ENCODE measurements at regions not wholly inside any gene's neighbourhood (a gene's known extent, or its start where the extent isn't known, plus 50 kb on each side); places are given as distances from the start of the nearest gene placed in this dataset.
A peak's percentile ranks its signal among the peaks of the same experiment; 100 is the strongest.

DNA sequence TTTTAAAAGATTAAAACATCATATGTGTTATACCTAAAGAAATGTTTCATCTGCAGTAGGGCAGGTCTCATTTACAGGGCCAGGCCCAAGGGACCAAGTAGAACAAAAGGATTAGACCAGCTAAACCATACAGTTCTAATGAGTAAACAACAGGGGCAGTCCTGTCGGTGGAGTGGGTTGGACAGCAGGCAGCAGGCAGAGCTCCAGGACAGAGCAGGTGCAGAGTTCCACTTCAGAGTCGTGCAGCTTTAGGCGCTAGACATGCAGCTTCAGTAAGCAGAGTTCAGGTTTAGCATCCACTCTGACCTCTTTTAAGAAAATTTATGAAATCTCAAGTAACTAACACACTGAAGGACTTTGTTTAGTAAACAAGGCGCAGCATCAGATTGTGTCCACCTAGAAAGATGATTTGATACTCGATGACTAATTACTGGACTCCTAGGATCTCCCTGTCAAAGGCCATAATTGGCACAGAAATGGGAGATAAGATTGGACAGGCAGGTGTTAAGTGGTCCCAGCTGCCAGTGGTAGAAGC lies 487.7 kb upstream of the INTU start:
- DNase-seq, result peak; percentile 93 to 96

DNA sequence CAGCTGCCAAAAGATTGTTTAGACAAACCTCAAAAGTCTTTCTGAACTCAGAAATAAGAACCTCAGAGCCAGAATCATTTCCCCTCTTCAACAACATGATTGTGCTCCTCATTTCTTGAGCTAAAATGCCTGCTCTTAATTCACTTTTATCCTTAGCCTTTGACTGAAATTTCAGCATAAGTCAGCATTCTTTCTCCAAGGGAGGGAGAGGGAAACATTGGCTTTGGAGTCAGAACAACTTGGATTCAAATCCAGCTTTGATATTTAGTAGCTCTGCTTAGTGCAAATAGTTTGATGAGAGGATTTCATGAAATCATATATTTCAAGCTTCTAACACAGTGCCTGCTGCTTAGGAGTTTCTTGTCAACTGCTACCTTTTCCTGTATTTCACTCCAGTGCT lies 484.6 kb upstream of the INTU start:
- DNase-seq, result no peak

DNA sequence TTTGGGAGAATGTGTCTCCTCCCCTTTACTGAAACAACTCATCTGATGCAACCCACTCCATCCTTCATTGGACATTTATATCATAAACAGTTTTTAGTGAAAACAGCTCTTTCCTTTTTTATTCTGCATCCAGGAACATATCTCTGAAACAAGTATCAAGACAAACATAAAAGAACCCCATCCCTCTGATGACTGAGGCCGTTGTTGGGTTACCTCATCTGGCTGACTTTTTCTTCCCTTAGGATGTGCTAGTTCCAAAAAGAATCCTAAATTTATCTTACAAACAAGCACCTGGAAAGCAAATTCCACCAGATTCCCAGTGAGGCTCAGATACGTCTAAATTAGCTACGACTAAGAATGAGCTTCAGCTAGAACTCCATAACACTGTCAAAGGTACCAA lies 483.7 kb upstream of the INTU start:
- no peak for DNase-seq

DNA sequence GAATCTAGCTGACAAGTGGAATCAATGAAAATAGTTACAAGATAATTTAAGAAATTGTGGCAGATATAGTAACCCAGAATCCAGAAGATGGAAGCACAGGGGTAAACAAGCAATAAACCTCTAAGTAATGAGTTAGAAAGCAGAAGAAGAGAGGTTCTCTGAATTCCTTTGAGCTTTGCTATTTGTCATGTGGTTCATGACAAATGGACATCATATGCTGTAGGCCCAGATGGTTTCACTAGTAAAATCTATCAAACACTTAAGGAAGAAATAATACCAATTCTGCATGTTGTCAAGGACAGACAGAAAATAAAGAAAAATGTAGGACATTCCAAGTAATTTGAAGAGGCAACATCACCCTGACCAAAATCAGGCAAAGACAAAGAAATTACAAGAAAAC lies 480.8 kb upstream of the INTU start:
- no peak for DNase-seq

DNA sequence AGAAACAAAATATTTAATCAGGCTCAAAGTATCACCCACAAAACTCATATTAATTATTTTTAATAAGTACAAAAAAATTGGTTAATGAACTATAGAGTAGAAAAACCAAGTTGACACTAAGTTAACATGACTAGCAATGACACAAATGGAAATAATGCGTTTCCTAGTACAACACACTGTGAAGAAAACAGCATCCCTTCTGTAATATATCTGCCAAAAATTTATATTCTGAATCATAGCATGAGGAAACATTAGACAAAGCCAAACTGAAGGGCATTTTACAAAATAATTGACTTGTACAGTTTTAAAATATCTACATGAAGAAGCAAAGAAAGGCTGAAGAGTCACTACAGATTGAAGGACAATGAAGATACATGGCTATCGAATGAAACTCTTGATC lies 477.6 kb upstream of the INTU start:
- no peak for DNase-seq

DNA sequence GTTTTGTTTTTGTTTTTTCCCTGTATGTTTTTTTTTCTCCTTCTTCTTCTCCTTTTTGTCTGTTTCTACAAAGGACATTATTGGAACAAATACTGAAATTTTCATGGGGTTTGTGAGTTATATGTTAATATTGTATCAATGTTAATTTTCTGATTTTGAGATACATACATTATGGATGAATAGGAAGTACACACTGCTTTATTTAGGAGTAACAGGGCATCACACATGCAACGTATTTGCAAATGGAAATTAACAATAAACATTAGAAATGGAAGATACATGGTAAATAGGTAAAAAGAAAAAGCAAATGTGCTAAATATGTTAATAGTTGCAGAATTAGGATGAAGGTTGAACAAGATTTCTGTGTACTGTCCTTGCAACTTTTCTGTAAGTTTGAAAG lies 477.2 kb upstream of the INTU start:
- DNase-seq, result no peak

DNA sequence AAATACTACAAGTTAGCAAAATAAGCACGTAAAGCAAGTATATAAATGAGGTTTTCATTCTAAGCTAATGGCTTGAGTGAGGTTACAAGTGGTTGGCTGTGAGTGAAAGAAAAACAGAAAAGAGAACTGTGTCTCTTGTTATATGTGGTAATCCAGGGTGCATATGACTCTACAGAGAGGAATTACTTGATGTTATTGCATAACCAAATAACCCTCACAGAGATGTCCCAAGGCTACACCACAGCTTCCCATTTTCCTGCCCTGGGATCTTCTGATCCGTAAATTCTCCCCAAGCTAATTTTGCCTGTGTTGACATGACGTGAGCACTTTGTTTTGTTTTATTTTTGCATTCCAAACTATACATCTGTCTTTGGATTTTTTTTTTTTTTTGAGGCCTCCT lies 470.0 kb upstream of the INTU start:
- DNase-seq, result no peak

DNA sequence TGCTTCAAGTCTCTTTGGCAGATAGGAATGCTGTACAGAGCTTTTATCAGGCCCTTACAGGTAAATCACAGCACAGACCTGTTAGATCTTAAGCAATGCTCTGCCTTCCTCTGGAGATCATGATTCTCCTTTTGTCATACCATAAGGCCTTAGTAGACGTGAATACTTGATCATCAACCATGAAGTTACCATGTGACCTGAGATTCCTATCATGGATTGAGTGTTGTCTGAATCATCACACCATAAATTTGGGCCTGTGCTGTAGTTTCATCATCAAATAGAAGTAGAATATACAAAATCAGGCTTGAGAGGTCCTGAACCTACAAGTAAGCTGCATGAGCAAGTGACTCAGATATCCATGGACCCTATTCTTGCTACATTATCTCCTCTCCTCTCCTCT lies 466.8 kb upstream of the INTU start:
- no peak for DNase-seq

DNA sequence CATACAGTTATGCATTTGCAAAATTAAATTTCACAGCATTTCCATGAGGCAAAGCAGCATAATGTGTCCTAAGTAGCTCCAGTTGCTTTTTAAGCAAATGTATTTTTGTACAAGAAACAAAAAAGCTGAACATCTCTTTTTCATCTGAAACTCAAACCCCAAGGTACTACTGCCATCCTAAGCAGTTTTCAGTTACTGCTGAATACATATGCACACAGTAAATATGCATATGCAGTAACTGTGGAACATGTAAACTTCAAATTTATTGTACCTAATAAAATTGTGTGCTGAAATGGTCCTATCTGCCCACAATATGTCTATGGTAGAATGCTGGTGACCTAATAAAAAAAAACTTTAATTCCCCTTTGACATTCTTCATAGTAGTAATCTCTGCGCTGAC lies 458.6 kb upstream of the INTU start:
- DNase-seq, result no peak

DNA sequence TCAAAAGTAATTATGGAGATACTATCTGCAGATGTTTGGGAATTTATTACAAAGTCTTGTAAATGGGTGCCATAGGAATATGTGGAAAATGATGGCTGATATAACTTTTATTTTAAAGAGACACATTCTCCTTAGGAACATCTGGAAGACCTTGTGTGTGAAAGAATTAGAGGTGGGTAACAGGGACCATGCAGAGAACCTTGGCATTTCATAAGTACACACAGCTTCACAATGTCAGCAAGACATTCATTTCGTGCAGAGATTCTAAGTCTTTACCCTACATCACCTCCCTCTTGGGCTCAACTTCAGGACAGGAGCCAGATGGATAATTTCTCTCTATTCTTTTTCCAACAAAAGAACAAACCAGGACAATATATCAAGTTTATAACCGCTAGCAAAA lies 458.1 kb upstream of the INTU start:
- no peak for DNase-seq

DNA sequence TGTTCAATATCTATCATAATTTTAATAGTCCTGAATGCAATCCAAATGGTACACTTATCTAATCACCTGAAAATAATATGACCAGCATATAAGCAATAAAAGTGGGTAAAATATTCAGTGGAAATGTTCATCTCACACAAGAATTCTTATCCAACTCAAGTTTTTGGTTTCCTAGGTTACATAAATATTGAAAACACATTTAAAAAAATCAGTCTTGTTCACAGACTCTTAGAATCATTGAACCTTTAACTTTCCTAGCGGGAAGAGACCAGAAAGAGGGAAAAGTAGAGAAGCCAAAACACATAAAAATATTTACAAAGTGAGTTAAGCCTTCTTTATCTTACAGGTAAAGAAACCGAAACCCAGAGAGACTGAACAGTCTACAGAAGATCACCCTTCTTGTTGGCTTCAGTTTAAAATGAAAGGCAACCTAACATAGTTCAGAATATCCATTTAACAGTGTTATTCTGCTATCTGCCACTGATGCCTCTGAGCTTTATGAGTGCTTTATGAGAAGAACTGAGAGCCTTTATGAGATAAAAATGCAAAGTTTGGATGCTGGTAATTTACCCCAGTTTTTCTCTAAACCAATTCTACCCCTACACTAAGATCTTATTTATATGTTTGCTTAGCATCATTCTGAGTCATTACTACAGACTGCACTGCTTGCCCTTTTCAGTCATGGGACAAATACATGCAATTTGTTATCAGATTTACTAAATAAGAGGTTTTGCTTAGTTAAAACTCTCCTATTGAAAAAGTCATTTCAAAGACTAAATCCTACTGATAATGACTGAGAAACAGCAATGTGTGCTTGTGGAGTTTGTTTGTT lies 453.3 kb upstream of the INTU start:
- no peak for DNase-seq

DNA sequence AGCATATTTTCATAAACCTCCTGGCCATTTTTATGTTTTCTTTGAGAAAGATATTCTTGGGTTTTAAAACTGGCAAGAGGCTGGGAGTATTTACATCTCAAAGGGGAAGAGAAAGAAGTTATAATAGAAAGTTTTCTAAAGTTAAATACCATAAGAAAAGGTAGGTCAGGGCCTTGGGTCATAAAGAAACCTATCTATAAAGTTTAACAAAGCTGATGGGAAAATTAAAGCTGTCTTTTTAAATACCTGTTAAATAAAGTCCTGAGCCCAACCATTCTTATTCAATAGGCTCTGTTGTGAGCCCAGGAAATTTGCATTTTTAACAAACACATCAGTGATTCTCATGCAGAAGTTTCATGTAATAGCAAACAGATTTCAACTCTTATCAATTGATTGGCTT lies 451.8 kb upstream of the INTU start:
- DNase-seq, result no peak

DNA sequence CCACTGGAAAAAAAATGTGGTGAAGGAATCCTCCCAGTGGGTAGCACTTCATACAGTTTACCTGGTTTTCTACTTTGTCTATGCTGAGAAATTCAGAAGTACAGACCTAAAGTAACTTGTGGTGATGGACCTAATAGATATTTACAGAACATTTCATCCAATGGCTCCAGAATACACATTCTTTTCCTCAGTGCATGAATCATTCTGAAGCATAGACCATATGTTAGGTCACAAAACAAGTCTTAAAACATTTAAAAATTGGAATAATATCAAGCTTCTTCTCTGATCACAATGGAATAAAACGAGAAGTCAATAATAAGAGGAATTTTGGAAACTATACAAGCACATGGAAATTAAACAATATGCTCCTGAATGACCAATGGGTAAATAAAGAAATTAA lies 450.1 kb upstream of the INTU start:
- no peak for DNase-seq

DNA sequence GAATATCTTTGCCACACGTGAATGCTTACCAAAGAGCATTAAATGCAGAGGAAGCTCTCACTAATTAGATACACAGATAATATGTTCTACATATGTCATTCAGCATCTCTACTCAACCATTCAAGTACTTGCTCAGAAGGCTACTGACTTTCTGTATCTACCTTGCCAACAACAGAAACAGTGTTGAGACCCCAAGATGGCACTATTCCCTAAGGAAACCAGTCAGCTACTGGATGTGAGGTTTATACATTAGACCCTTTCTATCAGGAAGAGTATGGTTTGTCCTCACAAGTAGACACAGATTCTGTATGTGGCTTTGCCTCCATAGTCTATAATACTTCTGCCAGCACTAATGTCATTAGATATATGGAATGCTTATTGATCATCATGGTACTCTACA lies 443.9 kb upstream of the INTU start:
- DNase-seq, result peak in 1 of 2 experiments; percentile 8

DNA sequence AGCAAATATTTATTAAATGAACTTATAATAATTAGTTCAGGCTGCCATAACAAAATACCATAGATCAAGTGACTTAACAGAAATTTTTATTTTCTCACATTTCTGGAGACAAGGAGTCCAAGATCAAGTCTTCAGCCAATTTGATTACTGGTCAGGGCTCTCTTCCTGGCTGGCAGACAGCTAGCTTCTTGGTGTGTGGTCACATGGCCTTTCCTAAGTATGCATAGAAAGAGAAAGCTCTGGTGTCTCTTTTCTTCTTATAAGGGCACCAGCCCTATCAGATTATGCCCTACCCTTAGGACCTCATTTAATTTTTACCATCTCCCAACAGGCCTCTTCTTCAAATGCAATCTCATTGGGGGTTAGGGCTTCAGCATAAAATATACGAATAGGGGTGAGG lies 438.5 kb upstream of the INTU start:
- no peak for DNase-seq

DNA sequence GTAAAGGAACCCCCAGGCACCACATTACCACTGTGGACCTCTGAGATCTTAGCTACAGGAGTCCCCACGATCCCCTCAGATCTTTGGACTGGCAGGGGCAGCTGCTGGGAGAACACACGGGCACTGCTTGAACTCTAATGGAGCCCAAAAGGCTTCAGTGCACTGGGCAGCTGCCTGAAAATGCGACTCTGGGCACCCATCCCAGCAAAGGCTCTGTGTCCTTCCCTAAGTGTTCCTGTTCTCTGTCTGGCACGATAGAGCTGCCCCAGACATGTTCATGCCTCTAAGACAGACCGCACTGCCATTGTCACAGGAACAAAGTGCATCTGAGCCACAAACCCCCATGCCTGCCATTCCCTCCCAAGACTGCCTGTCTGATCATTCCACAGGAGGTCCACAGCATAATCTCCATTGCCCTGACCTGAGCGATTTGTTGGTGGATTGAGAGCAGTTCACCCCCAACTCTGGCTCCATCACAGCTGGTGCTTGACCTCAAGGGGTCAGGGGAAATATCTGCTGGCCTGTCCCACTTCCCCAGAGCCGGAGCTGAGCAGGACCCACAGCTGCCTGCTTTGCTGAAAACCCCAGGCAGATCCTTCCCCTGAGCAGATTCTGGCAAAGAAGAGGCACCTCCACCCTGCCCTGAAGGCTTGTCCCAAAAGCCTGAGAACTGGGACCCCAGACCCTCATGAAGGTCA lies 436.0 kb upstream of the INTU start:
- DNase-seq, result no peak

DNA sequence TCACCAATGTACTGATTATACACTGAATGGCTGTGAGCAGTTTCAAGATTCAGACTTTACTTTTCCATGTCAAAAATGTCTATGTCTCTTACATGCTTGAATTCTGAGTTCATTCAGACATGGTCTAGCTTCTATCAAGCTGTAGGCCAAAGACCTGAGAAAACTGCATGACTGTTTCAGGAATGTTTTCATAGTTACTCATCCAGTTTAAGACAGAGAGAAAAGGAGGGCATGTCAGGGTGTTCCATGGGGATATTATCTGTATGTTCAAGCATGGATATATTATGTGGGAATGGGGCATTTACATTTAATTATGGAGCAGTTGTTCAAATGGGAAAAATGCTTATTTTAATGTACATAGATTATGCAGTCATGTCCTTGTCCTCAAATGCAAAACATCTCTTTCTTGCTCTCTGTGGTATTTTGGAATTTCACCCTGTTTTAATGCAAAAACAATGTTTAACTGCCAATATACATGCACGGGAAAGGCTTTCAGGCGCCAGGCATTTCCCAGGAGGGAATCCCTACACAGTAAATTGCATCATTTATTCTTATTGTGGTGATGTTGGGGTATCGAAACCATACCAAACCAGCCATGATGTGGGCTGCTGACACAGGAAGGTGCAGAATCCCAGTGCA lies 429.1 kb upstream of the INTU start:
- DNase-seq, result no peak

DNA sequence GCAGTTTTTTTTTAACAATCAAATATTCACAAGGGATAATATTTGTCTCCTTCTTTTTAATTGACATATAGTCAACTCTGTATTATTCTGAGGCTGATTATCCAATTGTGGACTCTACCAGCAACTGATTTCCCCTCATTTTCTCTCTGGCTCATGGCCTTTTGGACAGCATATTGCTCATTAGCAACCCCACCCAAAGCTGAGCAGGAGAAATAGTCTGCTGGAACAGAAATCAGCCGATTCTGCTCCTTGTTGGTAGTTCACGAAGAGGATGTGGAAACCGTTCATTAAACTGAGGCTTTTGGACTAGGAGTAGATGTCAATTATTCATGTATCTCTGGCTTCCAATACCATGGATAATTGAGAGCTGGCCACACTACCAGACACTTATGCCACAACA lies 428.4 kb upstream of the INTU start:
- DNase-seq, result no peak

DNA sequence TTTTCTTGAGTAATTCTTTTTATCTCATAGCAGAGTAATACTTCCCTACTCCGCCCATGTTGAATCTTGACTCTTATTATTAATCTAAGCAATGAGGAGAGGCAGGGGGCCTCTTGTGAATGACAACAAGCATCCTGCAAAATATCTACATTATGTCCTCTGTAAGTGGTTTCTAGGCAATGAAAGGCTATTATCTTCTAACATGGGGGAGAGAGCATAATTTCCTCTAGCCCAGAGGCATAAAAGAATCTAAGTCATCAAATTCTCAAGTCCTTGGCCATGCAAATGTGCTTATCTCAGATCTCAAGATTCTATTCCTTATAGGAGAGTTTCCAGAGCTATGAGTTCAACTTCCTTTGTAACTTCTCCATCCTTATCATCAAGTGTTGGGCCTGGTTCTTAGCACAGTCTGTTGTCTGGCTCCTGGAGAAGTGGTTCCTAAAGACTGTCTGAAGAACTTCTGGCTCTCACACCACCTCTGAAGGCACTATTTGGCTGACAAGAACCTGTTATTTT lies 423.1 kb upstream of the INTU start:
- no peak for DNase-seq

DNA sequence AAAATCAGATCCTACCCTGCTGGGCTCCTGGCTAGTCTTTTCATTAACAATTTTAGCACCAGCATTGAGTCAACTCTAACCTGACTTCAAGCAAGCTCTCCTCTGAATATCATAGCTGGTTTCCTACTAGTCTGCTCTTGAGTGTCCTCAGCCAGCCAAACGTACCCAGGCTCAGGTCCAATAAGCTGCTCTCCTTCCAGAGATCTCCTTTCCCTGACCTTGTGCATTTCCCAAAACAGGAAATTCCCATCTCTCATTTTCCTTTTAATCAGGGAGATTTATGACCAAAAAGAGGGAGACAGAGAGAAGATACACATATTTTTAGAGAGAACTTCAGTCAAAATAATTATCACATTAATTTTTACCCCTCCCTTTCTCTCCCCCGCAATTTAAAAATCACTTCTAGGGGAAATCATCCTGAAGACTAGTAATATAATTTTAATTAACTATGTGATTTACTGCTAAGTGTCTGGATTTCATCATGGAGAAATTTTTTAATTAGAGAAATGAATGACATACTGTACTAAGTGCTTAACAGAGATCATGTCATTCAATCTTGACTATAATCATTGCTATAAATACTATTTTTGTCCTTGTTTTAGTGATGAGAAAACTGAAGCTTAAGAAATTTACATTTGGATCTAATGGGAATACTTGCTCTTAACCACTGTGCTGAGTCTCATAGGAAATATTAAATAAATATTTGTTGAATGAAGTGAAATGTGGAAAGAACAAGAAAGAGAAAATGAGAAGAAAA lies 421.7 kb upstream of the INTU start:
- DNase-seq, result no peak

DNA sequence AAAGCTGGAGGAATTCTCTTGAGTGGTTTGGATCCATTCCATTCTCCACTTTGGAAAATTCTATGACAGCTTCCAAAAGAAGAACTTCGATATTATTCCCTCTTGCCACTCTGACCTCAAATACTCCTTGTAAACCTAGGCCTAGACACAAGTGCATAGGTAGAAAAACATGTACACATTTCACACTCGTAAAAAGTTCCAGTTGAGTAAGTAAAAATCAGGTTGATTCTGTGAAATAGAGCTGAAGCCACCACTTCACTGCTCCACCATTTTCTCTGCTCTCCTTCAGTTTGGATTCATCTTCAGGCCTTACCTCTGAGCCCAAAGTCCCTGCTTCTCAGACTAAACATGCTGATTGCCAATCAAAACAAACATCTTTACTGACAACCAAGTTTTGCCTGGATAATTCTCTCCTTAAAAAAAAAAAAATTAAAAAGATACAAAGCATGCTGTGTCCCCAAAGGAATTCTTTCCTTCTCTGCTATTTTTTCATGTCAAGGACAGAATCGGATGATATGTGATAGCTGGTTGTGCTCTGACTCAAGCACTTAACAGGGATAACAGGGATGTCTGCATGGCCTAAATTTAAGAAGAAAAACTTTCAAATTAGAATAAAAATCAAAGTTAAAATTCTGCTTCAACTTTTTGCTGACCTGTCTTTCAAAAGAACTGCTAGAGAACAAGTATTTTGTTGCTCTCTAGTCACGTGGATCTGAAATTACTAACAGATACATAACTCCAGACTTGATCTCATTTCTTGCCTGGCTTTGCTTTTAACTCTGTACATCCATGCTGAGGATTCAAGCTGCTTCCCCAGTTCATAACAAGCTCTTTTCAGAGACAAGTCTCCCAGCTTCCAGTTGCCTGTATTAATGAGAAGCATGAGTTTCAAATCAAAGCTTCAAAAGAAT lies 420.9 kb upstream of the INTU start:
- no peak for DNase-seq

DNA sequence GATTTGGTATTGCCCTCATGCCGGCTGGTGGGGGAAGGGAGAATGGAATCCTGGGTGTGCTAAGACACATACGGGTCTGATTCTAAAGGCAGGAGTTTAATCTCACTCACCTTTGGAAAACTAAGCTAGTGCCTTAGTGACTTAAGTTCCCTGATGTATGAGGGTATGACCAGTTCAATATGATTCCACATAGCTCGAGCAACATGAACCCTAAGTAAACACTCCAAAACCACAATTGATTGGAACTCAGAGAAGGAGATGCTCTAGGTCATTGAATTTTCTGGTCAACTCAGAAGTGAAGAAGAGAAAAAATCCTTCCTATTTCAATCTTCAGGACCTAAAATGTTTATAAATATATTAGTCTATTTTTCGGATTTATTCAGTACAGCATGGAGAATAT lies 420.1 kb upstream of the INTU start:
- DNase-seq, result peak in 1 of 2 experiments; percentile 15
